Thoracic aorta (tissue), 2 donors: ENCODE measurements at regions not wholly inside any gene's neighbourhood (a gene's known extent, or its start where the extent isn't known, plus 50 kb on each side); places are given as distances from the start of the nearest gene placed in this dataset.
"Not testable (repeated sequence)": the region's sequence is repeated elsewhere in the genome, so short reads cannot be mapped to it uniquely, and the experiment has no call there.

ENCODE experiments used
- ATAC-seq: fragments of 150-250 bp; one replicate; pipeline ENCODE4 v1.8.0; 2017; ENCODE audit warnings: low read depth; ENCODE audit not compliant: insufficient number of reproducible peaks, low FRiP score
- DNase-seq: peaks from one replicate; pipeline ENCODE4 v3.0.0-alpha.2; 2020; ENCODE audit warnings: low spot score
- H3K27ac ChIP-seq, 2 donors: fragments of 200-600 bp; sonication (generic); 1 replicate in 1 of 2; 2 replicates in 1 of 2; pipeline ENCODE4 v1.5.1; 2016; ENCODE audit warnings: mild to moderate bottlenecking in 2 of 2, moderate library complexity in 2 of 2
- H3K27me3 ChIP-seq: fragments of 200-600 bp; sonication (generic); replicated peaks from 2 replicates; pipeline ENCODE4 v1.6.0; 2016; ENCODE audit warnings: mild to moderate bottlenecking; ENCODE audit not compliant: insufficient read depth
- H3K36me3 ChIP-seq: fragments of 200-600 bp; sonication (generic); one replicate; pipeline ENCODE4 v1.5.1; 2016
- H3K4me1 ChIP-seq, 2 donors: fragments of 200-600 bp; sonication (generic); 1 replicate in 1 of 2; 2 replicates in 1 of 2; pipeline versions ENCODE4 v1.5.1 to v1.6.0; 2016; ENCODE audit warnings: low read depth in 2 of 2, mild to moderate bottlenecking in 1 of 2; ENCODE audit not compliant: control insufficient read depth in 1 of 2
- H3K4me3 ChIP-seq: fragments of 200-600 bp; sonication (generic); 2 replicates; pipeline ENCODE4 v1.5.1; 2016; ENCODE audit warnings: mild to moderate bottlenecking
- H3K9me3 ChIP-seq: fragments of 200-600 bp; sonication (generic); 2 replicates; pipeline ENCODE4 v1.5.1; 2016
- CTCF ChIP-seq: fragments of 200-600 bp; sonication (generic); IDR thresholded peaks from one replicate; pipeline ENCODE4 v1.5.1; 2019; ENCODE audit warnings: antibody characterized with exemption

DNA sequence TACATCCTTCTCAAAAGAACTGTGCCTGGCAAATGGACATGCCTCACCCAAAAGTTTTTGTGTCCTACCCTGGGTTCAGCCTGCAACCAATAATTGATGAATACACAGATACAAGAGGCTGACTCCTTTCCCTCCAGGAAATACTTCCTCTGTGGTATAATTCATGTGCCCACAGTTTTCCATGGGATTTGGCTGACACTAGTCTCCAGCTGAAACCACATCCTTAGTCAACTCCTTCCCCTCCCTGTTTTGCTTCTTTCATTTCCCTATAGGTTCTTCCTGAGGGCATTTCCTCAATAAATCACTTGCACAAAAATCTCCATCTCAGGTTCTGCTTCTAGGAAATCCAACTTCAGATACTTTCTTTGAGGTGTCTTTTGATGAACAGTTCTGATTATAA, 436.6 kb upstream of the C1orf87 start:
- H3K9me3 ChIP-seq: no peaks in the 10 kb centered on the region
- no peaks in the 10 kb centered on the region for H3K36me3 ChIP-seq
- DNase-seq: no peak

GRCh38 chr1:60504206-60504840, 430.8 kb upstream of the C1orf87 start:
- peaks cover 5 to 23% of the 10 kb centered on the region in 2 donors for H3K4me1 ChIP-seq
- no peaks in the 10 kb centered on the region for H3K27me3 ChIP-seq
- ATAC-seq: peak; percentile 47
- H3K36me3 ChIP-seq: no peaks in the 10 kb centered on the region
- no peak for DNase-seq
- peak overlapping the region; percentile 34 for H3K4me3 ChIP-seq
- TF ChIP-seq CTCF: no peak
- H3K27ac ChIP-seq: peak overlapping the region in 1 of 2 donors; percentile 33
- no peaks in the 10 kb centered on the region for H3K9me3 ChIP-seq

More for the DNA sequence above, 436.6 kb upstream of the C1orf87 start:
- H3K4me1 ChIP-seq: peaks cover 5 to 10% of the 10 kb centered on the region in 2 donors
- no peak overlapping the region for H3K4me3 ChIP-seq
- no peak for TF ChIP-seq CTCF
- no peaks in the 10 kb centered on the region for H3K27me3 ChIP-seq
- no peak overlapping the region for H3K27ac ChIP-seq
- no peak for ATAC-seq

DNA sequence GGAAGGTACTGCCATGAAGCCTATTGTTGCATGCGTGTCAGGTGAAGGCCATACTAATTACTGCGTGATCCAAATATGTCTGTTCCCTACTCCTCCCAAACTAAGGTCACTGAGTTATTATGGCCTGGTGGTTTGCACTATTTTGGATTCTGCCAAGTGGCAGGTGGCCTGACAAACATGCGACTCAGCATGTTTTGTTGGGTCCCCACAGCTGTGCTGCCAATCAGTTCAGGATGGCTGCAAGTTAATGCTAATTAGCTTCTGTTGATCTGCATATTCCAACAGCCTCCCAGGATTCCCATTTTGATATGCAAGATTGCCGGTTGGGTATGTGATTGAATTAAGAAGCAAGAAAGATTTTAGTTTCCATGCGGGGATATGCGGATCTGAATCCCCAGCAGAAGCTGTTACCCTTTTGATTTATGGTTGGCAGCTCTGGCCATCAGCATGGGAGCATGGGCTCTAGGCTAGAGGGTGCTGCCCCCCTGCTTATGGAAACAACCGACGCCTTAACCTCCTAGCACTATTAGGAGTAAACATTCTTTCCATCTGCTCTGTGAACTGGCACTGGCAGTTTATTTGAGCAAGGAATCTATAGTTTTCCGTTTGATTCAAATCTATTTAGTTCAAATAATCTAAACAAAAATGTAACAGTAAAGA, 429.8 kb upstream of the C1orf87 start:
- Histone ChIP-seq H3K27ac (peak overlapping the region in 1 of 2 donors; percentile 15), H3K27me3 (no peaks in the 10 kb centered on the region), H3K4me3 (no peak overlapping the region), H3K36me3 (no peaks in the 10 kb centered on the region), H3K4me1 (peaks cover 5 to 23% of the 10 kb centered on the region in 2 donors), H3K9me3 (peaks cover 7% of the 10 kb centered on the region)
- no peak for TF ChIP-seq CTCF
- DNase-seq: no peak
- no peak for ATAC-seq

GRCh38 chr1:60502506-60502905, 428.9 kb upstream of the C1orf87 start:
- Histone ChIP-seq H3K9me3 (peaks cover 8% of the 10 kb centered on the region), H3K4me3 (no peak overlapping the region), H3K36me3 (no peaks in the 10 kb centered on the region), H3K4me1 (peaks cover 5 to 23% of the 10 kb centered on the region in 2 donors), H3K27me3 (no peaks in the 10 kb centered on the region), H3K27ac (no peak overlapping the region)
- DNase-seq (no peak), ATAC-seq (no peak)
- no peak for TF ChIP-seq CTCF

DNA sequence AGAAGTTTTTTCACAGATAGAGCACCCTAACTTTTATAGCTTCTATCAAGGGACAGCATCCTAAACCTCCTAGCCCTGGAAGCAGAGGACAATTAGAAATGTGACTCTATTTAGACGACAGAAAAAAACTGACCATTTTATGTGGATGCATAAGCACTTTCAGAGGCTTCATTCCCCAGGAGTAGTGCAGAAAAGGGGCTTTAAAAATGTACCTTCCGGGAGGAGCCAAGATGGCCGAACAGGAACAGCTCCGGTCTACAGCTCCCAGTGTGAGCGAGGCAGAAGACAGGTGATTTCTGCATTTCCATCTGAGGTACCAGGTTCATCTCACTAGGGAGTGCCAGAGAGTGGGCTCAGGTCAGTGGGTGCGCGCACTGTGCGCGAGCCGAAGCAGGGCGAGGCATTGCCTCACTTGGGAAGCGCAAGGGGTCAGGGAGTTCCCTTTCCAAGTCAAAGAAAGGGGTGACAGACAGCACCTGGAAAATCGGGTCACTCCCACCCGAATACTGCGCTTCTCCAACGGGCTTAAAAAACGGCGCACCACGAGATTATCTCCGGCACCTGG, 416.4 kb upstream of the C1orf87 start:
- H3K4me3 ChIP-seq, H3K9me3 ChIP-seq, ATAC-seq, H3K27me3 ChIP-seq, H3K36me3 ChIP-seq, H3K4me1 ChIP-seq, DNase-seq, H3K27ac ChIP-seq: not testable (repeated sequence)
